ENCODE measurements at regions not wholly inside any gene's neighbourhood (a gene's known extent, or its start where the extent isn't known, plus 50 kb on each side); places are given as distances from the start of the nearest gene placed in this dataset.

DNA sequence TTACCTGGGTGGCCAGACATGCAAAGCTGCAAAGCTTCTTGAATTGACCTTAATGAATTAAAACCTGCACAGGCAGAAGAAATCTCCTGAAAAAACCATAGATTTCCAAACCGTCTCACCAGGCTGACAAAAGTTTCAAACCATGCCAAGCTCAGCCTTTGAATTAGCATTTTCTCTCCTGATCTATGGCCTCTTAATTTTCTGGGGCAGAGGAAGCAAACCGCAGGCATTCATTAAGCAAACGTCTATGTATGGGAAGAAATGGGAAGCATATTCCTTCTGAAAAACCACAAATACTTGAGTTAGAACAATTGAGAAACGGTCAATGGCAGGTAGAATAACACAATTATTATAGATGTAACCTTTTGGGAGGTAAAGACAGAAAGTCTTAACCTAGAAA, 500.2 kb upstream of the NR2F2 start:
- no peak for DNase-seq (ENCODE audit: low spot score)

DNA sequence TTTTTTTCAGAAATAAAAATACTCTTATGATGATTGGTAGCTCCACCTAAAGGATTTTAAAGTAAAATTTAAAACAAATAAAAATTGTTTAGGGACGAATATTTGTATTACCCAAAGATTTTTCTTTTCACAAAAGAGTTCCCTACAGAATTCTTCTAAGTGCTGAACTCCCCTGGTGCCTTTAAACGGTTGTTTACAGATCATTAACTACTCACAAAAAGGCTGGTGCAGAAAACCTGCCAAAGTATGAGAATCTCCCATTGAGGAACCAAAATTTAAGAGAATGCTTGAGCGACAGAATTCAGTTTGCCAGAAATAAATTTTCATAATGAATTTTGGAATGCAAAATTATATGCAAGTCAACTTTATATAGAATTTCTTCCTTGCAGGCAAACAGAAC, 497.8 kb upstream of the NR2F2 start:
- no peak for DNase-seq (ENCODE audit: low spot score)

GRCh38 chr15:95834028-95834804, 496.3 kb upstream of the NR2F2 start:
- DNase-seq (ENCODE audit: low spot score): no peak

DNA sequence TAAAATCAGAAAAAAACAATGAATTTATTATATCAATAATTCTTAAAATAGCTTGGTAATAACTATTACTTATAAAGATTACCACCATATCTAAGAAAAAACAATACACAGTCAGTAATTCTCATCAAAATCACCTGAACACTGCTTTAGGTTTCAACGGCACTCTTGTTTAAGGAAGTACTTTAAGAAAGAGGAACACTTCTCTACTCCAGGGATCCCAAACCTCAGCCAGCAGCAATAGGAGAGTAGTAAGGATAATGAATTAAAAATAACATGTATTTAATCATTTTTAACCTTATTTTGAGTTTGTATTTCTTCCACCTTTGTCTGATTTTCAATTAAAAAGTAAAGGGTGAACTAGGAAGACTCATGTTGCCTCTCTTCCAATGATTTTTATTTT, 494.0 kb upstream of the NR2F2 start:
- no peak for DNase-seq (ENCODE audit: low spot score)

DNA sequence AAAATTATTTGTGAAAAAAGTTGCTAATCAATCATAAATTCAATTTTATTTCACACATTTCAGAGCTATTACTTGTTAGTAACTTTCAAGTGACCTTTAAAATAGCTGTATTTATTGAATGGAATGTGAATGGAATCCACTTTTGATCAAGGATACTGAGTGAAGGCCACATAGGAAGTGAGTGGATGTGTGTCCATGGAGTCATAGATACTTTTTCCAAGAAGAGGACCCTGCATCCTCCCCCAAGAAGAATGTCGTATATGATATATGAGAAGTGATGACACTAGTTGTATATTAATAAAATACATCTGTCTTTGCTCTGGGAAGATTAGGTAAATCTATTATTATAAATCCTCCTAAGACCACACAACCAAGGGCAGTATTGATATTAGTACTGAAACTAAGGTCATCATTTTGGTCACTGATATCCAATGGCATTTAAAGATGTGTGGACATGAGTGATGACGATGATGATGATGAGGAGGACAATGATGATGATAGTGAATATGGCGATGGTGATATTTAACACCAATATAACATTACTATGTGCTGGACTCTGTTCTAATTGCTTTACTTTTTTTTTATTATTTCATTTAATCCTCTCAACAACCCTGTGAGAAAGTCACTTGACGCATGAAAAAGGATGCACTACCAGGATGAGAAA, 493.0 kb upstream of the NR2F2 start:
- DNase-seq (ENCODE audit: low spot score): no peak

DNA sequence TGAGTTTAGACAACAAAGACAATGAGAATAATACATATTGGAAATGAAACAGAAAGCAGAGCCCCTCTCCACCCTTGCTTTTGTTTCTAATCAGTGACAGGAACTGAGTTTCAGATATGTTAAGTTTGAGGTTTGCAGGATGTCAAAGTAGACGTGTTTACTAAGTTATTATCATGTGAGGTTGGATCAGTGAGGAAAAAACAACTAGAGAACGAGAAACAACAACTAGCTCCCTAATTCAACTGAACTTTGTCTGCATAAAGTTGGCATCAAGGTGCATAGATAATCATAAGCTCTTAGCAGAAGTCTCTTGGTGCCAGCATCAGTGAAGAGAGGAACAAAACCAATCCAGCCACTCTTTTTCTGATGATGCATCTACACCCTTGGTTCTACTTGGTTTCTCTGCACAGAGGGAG, 491.1 kb upstream of the NR2F2 start:
- DNase-seq (ENCODE audit: low spot score): no peak

DNA sequence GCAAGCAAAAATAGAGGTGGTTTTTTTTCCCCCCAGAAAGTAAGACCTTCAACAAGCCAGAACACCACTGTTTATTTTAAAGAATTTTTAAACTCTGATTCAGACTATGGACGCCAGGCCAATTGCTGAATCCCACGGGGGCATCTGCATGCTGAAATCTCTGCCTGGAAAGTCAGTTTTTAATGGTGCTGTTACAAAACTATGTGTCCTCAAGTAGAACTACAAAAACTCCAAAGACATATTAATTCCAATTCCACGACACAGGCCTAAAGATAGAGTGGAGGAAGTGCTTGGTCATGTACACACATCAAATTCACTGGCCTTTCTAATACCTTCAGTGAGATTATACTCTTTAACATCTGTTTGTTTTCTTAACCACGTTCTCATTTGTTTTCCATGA, 490.5 kb upstream of the NR2F2 start:
- no peak for DNase-seq (ENCODE audit: low spot score)

- no peak for DNase-seq (ENCODE audit: low spot score)
These were observed 489.6 kb upstream of the NR2F2 start for GRCh38 chr15:95840855-95841254.

DNA sequence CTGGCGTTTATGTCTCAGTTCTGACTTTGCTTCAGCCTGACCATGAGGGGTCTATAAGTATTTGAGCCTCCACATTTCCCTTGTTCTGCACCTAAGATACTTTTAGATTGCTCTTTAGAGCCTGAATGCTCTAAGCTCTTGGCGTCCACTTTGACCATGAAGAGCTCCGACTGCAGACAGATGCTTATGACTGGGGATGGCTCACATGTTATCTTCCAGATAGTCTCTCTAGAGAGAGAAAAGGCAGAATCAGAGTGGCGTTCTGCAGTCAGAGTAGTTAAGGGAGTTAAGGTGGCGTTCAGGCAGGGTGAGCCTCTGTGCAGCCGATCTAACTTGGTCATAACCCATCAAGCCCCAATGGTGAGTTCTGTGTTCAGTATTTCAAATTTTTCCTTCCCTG, 487.9 kb upstream of the NR2F2 start:
- DNase-seq (ENCODE audit: low spot score): no peak

GRCh38 chr15:95843241-95843910, 487.1 kb upstream of the NR2F2 start:
- DNase-seq (ENCODE audit: low spot score): no peak

DNA sequence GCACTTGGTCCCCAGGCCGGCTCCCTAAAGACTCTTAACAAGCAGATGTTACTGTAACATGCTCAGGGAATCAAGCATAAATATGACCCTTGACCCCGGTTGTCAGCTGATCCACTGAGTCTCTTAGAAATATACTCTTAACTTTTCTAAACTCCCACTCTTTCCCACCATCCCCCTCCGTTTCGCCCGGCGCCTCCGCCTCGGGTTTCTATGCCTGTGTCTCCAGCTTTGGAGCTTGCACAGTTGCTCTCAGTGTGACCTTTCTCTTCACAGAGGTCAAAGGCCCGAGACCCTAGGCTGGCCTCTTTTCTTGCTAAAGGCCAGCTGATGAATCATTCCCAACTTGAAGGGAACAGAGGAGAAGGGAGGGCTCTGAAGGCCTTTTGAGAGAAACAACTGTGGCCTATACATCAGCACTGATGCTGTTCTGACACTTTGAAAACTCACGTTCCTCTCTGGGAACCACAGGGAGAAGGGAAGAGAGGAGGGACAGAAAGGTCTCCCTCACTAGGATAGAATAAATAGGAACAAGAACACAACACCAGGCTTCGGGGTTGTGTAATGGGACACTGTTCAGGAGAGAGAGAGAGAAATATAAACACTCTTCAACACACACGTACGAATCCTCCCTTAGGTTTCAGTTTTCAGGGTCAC, 484.5 kb upstream of the NR2F2 start:
- no peak for DNase-seq (ENCODE audit: low spot score)

- DNase-seq (ENCODE audit: low spot score): no peak
These were observed 482.4 kb upstream of the NR2F2 start for GRCh38 chr15:95848126-95848525.

- no peak for DNase-seq (ENCODE audit: low spot score)
These were observed 479.7 kb upstream of the NR2F2 start for GRCh38 chr15:95850837-95851236.

DNA sequence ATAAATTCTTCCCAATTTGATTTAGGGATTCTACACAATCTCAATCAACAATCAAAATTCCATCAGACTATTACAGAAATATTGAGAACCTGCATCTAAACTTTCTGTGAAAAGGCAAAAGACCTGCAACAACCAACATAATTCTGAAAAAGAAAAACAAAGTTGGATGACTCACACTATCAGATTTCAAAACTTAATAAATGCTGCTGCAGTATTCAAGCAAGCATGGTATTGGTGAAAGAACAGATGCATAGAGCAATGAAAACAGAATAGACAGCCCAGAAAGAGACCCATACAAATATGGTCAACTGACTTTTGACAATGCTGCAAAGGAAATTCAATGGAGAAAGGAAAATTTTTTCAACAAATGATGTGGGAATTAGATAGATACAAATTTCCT, 477.1 kb upstream of the NR2F2 start:
- DNase-seq (ENCODE audit: low spot score): no peak

DNA sequence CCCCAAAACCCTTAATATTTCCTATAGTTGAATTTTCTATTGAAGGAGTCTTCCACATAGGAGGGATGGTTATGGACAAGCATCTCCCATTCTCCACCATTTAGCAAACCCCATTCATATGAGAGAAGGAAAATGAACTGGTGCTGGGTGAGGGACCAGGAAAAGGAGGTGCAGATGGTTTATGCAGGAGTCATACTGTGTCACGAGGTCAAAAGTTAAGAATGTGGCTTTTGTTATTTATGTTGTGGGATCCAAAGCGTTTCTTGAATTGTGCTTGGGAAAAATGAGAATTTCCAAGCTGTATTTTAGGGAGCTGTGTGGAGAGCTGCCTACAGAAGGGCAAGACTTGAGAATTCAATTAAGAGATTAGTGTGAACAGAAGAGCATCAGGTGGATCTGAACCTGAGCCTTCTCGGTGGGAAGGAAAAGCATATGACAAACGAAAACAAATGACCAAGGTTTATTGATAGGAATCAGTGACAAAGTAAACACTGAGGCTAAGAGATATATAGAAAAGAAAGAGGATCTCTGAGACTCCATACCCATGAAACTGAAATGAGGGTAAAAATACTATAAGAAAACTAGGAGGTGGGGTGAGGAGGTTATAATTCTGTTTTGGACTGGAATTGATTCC, 473.3 kb upstream of the NR2F2 start:
- DNase-seq (ENCODE audit: low spot score): no peak

DNA sequence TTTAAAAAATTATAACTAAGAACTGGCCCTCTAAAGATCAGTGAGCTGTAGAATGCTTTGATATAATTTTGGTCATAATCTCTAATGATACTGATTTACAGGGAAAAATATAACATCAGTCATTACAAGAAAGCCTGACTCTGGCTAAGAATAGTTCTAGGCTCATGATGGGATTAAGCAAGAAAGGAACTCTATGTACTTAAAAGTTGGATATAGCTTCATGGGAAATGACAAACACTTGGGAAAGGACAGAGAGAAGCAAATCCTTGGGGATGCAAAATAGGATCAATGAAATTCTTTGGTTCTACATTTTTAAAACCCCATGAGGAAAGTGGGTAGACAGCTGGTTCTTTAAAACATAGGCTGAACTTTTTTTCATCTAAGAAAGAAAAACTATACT, 472.7 kb upstream of the NR2F2 start:
- no peak for DNase-seq (ENCODE audit: low spot score)

DNA sequence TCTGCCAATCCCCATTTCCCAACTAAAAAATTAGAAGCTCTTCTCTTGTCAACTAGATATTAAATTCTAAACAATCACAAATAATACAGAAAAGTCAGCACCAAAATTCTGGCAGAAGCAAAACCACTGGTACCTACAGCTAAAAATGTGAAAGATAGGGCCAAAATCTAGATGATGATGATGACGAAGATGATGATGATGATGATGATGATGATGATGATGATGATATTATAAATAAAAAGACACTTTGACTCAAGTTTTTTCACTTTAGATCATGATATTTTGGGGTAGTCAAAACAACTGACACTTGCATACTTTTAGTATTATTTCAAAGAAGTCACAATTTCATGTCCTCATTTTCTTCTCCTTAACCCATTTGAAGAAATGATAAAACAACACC, 470.1 kb upstream of the NR2F2 start:
- DNase-seq (ENCODE audit: low spot score): no peak

- no peak for DNase-seq (ENCODE audit: low spot score)
These were observed 466.0 kb upstream of the NR2F2 start for GRCh38 chr15:95864467-95864886.

- no peak for DNase-seq (ENCODE audit: low spot score)
These were observed 465.2 kb upstream of the NR2F2 start for GRCh38 chr15:95865330-95865739.

DNA sequence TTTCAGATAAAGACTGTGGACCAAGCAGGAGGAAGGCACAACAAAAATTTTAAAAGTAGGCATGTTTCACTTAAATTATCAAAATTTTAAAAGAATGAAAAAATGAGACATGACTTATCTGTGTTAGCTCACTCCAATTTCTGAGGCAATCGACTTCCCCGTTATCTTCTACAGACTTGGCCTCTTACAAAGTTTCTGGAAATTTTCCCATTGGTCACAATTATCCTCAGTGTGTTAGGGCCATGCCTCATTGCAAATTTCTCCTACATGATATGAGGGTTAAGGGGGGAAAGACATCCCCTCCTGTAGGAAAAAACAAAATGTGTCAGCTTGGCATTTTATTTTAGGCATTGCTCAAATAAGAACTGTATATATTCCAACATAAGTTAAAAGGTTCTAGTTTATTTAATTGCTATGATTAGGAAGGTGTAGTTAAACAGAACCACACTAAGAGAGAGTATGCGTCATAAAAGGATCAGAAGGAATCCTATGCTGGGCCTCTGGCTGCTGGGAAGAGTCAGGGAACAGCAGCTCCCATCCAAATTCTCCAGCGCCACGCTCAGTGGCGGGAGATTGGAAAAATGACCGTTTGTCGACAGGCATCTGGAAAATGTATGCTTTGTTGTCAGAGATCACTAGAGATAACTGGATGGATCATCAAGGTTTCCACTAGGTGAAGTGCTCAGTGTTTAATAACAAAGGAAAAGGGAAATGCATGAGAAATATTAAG, 463.6 kb upstream of the NR2F2 start:
- DNase-seq (ENCODE audit: low spot score): no peak

DNA sequence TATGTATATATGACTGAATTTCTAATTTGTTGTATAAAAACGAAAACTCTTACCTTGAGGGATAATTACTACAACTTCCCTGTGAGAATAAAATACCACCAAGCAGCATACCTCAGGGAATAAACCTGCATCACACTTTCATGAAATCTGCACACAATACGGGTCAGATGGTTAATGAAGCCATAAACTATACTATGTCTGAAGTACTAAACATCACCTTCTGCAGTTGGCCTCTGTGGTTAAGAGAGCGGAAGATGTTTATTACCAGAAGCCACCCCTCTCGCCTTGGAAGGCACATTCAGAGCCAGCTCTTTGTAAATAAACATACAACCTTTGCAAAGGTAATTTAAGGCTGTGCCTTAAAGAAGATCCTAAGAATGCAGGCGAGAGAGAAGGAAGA, 462.1 kb upstream of the NR2F2 start:
- no peak for DNase-seq (ENCODE audit: low spot score)
